GM23248 (cell line): ENCODE measurements at regions not wholly inside any gene's neighbourhood (a gene's known extent, or its start where the extent isn't known, plus 50 kb on each side); places are given as distances from the start of the nearest gene placed in this dataset.

Experiments used
- EZH2 ChIP-seq: fragments of 200-600 bp; sonication (generic); IDR thresholded peaks from 2 replicates; pipeline ENCODE4 v1.6.1; 2018; ENCODE audit warnings: antibody characterized with exemption, mild to moderate bottlenecking; ENCODE audit not compliant: insufficient read depth, poor library complexity, severe bottlenecking
- EZH2phosphoT487 ChIP-seq: fragments of 200-600 bp; sonication (generic); IDR thresholded peaks from 2 replicates; pipeline ENCODE4 v1.6.1; 2018; ENCODE audit warnings: antibody characterized with exemption, moderate library complexity, mild to moderate bottlenecking, low read depth; ENCODE audit not compliant: insufficient read depth

DNA sequence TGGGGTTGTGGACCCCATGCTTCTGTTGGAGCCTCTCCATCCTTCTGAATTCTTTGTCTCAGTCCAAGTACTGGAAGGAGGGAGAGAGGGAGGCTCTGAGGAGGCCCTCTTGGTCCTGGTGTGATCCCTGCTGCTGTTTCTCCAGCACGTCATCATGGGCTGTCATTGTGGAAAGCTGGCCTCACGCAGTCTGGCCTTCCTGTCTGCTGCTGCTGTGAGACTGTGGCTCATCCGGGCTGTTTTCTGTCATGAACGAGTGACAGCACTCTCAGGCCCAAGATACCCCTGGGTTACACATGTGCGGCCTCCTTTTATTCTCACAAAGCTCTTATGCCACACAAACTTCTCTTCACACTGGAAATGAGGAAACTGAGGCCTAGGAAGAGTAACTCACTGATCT, 499.3 kb downstream of the CCDC171 start:
- no peak for TF ChIP-seq EZH2
- TF ChIP-seq EZH2phosphoT487, result no peak
